Osteoblast (primary cell): ENCODE measurements at regions not wholly inside any gene's neighbourhood (a gene's known extent, or its start where the extent isn't known, plus 50 kb on each side); places are given as distances from the start of the nearest gene placed in this dataset.
"Not testable (repeated sequence)": the region's sequence is repeated elsewhere in the genome, so short reads cannot be mapped to it uniquely, and the experiment has no call there.

Experiments used
- DNase-seq: peaks from one replicate; pipeline ENCODE4 v3.0.0; 2011; ENCODE audit warnings: low spot score, mixed read lengths; ENCODE audit not compliant: insufficient read length; ENCODE audit errors: missing footprints
- H2AFZ ChIP-seq: 2 replicates; pipeline ENCODE4 v1.6.0; 2011; ENCODE audit warnings: mild to moderate bottlenecking, low read length
- H3K27ac ChIP-seq: 2 replicates; pipeline ENCODE4 v1.5.1; 2011; ENCODE audit warnings: mild to moderate bottlenecking, low read depth, low read length, moderate library complexity
- H3K27me3 ChIP-seq: 2 replicates; pipeline ENCODE4 v1.6.0; 2012; ENCODE audit warnings: mild to moderate bottlenecking, control low read depth, inconsistent platforms, low read length, moderate library complexity; ENCODE audit not compliant: insufficient read depth
- H3K36me3 ChIP-seq: 2 replicates; pipeline ENCODE4 v1.5.1; 2011; ENCODE audit warnings: mild to moderate bottlenecking, low read length, control low read depth, moderate library complexity; ENCODE audit not compliant: insufficient read depth
- H3K4me1 ChIP-seq: 2 replicates; pipeline ENCODE4 v1.5.1; 2011; ENCODE audit warnings: mild to moderate bottlenecking, low read length, control low read depth, moderate library complexity; ENCODE audit not compliant: insufficient read depth
- H3K4me2 ChIP-seq: 2 replicates; pipeline ENCODE4 v1.6.0; 2011; ENCODE audit warnings: mild to moderate bottlenecking, low read length; ENCODE audit not compliant: insufficient read depth
- H3K4me3 ChIP-seq: fragments of 200-600 bp; sonication (generic); 3 replicates; pipeline ENCODE4 v1.5.1; 2012; ENCODE audit warnings: mild to moderate bottlenecking, low read length, inconsistent platforms; ENCODE audit not compliant: insufficient read depth
- H3K79me2 ChIP-seq: 2 replicates; pipeline ENCODE4 v1.6.0; 2012; ENCODE audit warnings: mild to moderate bottlenecking, low read length, control low read depth, inconsistent platforms; ENCODE audit not compliant: insufficient read depth
- H3K9me3 ChIP-seq: 2 replicates; pipeline ENCODE4 v1.5.1; 2011; ENCODE audit warnings: low read depth, low read length, control low read depth
- H4K20me1 ChIP-seq: 2 replicates; pipeline ENCODE4 v1.6.0; 2012; ENCODE audit warnings: mild to moderate bottlenecking, low read length, control low read depth; ENCODE audit not compliant: insufficient read depth
- CTCF ChIP-seq: IDR thresholded peaks from 2 replicates; pipeline ENCODE4 v1.5.1; 2011; ENCODE audit warnings: mild to moderate bottlenecking, low read depth, low read length, moderate library complexity; ENCODE audit errors: extremely low read depth

GRCh38 chr5:24268482-24269056 is 376.2 kb downstream of the CDH10 start:
- Histone ChIP-seq H3K9me3 (no peaks in the 10 kb centered on the region), H3K36me3 (no peaks in the 10 kb centered on the region), H2AFZ (no peak overlapping the region), H3K4me2 (no peak overlapping the region), H3K27me3 (no peaks in the 10 kb centered on the region), H4K20me1 (no peaks in the 10 kb centered on the region), H3K4me1 (no peaks in the 10 kb centered on the region), H3K79me2 (no peaks in the 10 kb centered on the region), H3K27ac (no peak overlapping the region), H3K4me3 (no peak overlapping the region)
- TF ChIP-seq CTCF: no peak
- no peak for DNase-seq

- not testable (repeated sequence) for H3K4me1 ChIP-seq, H3K36me3 ChIP-seq, H2AFZ ChIP-seq, H3K79me2 ChIP-seq, H3K27me3 ChIP-seq, H3K4me2 ChIP-seq, H3K4me3 ChIP-seq, H3K27ac ChIP-seq, H3K9me3 ChIP-seq, H4K20me1 ChIP-seq, DNase-seq
These were observed 373.1 kb downstream of the CDH10 start for GRCh38 chr5:24271702-24272118.

GRCh38 chr5:24272741-24273140 is 372.0 kb downstream of the CDH10 start:
- no peak for DNase-seq

GRCh38 chr5:24280215-24280614 is 364.6 kb downstream of the CDH10 start:
- H3K4me1 ChIP-seq: no peaks in the 10 kb centered on the region
- H3K4me3 ChIP-seq: no peak overlapping the region
- no peaks in the 10 kb centered on the region for H3K27me3 ChIP-seq
- no peaks in the 10 kb centered on the region for H3K36me3 ChIP-seq
- H3K9me3 ChIP-seq: no peaks in the 10 kb centered on the region
- no peak overlapping the region for H3K4me2 ChIP-seq
- no peak for DNase-seq
- H4K20me1 ChIP-seq: no peaks in the 10 kb centered on the region
- H3K27ac ChIP-seq: no peak overlapping the region
- H3K79me2 ChIP-seq: no peaks in the 10 kb centered on the region
- no peak for TF ChIP-seq CTCF
- no peak overlapping the region for H2AFZ ChIP-seq

More at GRCh38 chr5:24272741-24273140, 372.0 kb downstream of the CDH10 start:
- H3K4me3 ChIP-seq: no peak overlapping the region
- no peaks in the 10 kb centered on the region for H3K79me2 ChIP-seq
- no peaks in the 10 kb centered on the region for H3K36me3 ChIP-seq
- no peak overlapping the region for H3K4me2 ChIP-seq
- H3K9me3 ChIP-seq: no peaks in the 10 kb centered on the region
- no peaks in the 10 kb centered on the region for H4K20me1 ChIP-seq
- no peak overlapping the region for H3K27ac ChIP-seq
- no peak for TF ChIP-seq CTCF
- H2AFZ ChIP-seq: no peak overlapping the region
- no peaks in the 10 kb centered on the region for H3K27me3 ChIP-seq
- no peaks in the 10 kb centered on the region for H3K4me1 ChIP-seq
